ENCODE measurements at regions not wholly inside any gene's neighbourhood (a gene's known extent, or its start where the extent isn't known, plus 50 kb on each side); places are given as distances from the start of the nearest gene placed in this dataset.

GRCh38 chr10:71044720-71045119 lies 156.4 kb upstream of the PCBD1 start:
- WGBS, 2 donors, result 89 to 90% methylated on average over 7 of the region's 7 CpGs
- no peaks in the 10 kb centered on the region for H3K36me3 ChIP-seq
- H3K27ac ChIP-seq, result no peak overlapping the region
- peaks cover 0 to 13% (median 0%) of the 10 kb centered on the region in 9 donors for H3K4me1 ChIP-seq
- no peak overlapping the region for H3K4me3 ChIP-seq
- intact Hi-C loops (cut with DNase I), result no loop called here
- no peak for TF ChIP-seq CTCF (IDR thresholded peaks at IDR 0.05)
- no peaks in the 10 kb centered on the region for H3K27me3 ChIP-seq
- ATAC-seq, result no peak
- H3K9me3 ChIP-seq, result no peaks in the 10 kb centered on the region
- DNase-seq, result no peak

- Histone ChIP-seq H3K27me3 (no peaks in the 10 kb centered on the region), H3K4me1 (peaks cover 0 to 13% (median 0%) of the 10 kb centered on the region in 9 donors), H3K27ac (no peak overlapping the region), H3K9me3 (no peaks in the 10 kb centered on the region), H3K36me3 (no peaks in the 10 kb centered on the region), H3K4me3 (no peak overlapping the region)
- TF ChIP-seq CTCF (IDR thresholded peaks at IDR 0.05), result no peak
- DNase-seq (no peak), ATAC-seq (peak in 1 of 8 donors; percentile 50)
- intact Hi-C loops (cut with DNase I), result no loop called here
- WGBS, 2 donors, result 73 to 76% methylated on average over 10 of the region's 10 CpGs
These were observed 156.9 kb upstream of the PCBD1 start for GRCh38 chr10:71045204-71045809.

GRCh38 chr10:71045936-71046335 lies 157.6 kb upstream of the PCBD1 start:
- TF ChIP-seq CTCF (IDR thresholded peaks at IDR 0.05), result no peak
- 65 to 81% methylated on average over 4 of the region's 4 CpGs for WGBS, 2 donors
- DNase-seq (no peak), ATAC-seq (no peak)
- H3K27ac ChIP-seq, result no peak overlapping the region
- H3K27me3 ChIP-seq, result peaks cover 0 to 3% (median 0%) of the 10 kb centered on the region in 7 donors
- H3K36me3 ChIP-seq, result no peaks in the 10 kb centered on the region
- peaks cover 0 to 10% (median 0%) of the 10 kb centered on the region in 9 donors for H3K4me1 ChIP-seq
- intact Hi-C loops (cut with DNase I), result no loop called here
- H3K4me3 ChIP-seq, result no peak overlapping the region
- no peaks in the 10 kb centered on the region for H3K9me3 ChIP-seq

- TF ChIP-seq CTCF (IDR thresholded peaks at IDR 0.05), result no peak
- no peak overlapping the region for H3K27ac ChIP-seq
- H3K9me3 ChIP-seq, result no peaks in the 10 kb centered on the region
- no peaks in the 10 kb centered on the region for H3K36me3 ChIP-seq
- intact Hi-C loops (cut with DNase I), result no loop called here
- ATAC-seq (no peak), DNase-seq (no peak)
- H3K4me1 ChIP-seq, result peaks cover 0 to 5% (median 0%) of the 10 kb centered on the region in 9 donors
- WGBS, 2 donors, result 93 to 94% methylated on average over 5 of the region's 5 CpGs
- peaks cover 0 to 5% (median 0%) of the 10 kb centered on the region in 7 donors for H3K27me3 ChIP-seq
- H3K4me3 ChIP-seq, result no peak overlapping the region
These were observed 158.4 kb upstream of the PCBD1 start for GRCh38 chr10:71046747-71047146.

Data from heart right ventricle (tissue), 16 donors.